HEK293 (cell line): ENCODE measurements at regions not wholly inside any gene's neighbourhood (a gene's known extent, or its start where the extent isn't known, plus 50 kb on each side); places are given as distances from the start of the nearest gene placed in this dataset.

Experiments
- CTCF ChIP-seq: fragments of 450-650 bp; formaldehyde crosslinking; IDR thresholded peaks from 2 replicates; pipeline ENCODE4 v1.5.1; 2016; ENCODE audit warnings: missing biosample characterization, missing genetic modification characterization
- GLIS2 ChIP-seq: fragments of 450-650 bp; formaldehyde crosslinking; IDR thresholded peaks from 2 replicates; pipeline ENCODE4 v1.5.1; 2016; ENCODE audit warnings: missing biosample characterization, missing genetic modification characterization
- PRDM1 ChIP-seq: fragments of 450-650 bp; formaldehyde crosslinking; IDR thresholded peaks from 2 replicates; pipeline ENCODE4; 2016; ENCODE audit warnings: missing biosample characterization, missing genetic modification characterization
- ZBTB21 ChIP-seq: fragments of 450-650 bp; formaldehyde crosslinking; IDR thresholded peaks from 2 replicates; pipeline ENCODE4 v1.5.1; 2017; ENCODE audit warnings: missing biosample characterization, missing genetic modification characterization
- ZNF112 ChIP-seq: fragments of 450-650 bp; formaldehyde crosslinking; IDR thresholded peaks from 2 replicates; pipeline ENCODE4 v1.5.0; 2017; ENCODE audit warnings: missing biosample characterization, missing genetic modification characterization
- ZNF184 ChIP-seq: fragments of 450-650 bp; IDR thresholded peaks from 2 replicates; pipeline ENCODE4 v1.5.1; 2018; ENCODE audit warnings: missing biosample characterization, mild to moderate bottlenecking, missing genetic modification characterization
- ZNF335 ChIP-seq: fragments of 450-650 bp; formaldehyde crosslinking; conservative IDR thresholded peaks from 2 replicates; pipeline ENCODE4 v1.5.1; 2016; ENCODE audit warnings: missing biosample characterization, missing genetic modification characterization
- ZNF501 ChIP-seq: fragments of 450-650 bp; formaldehyde crosslinking; IDR thresholded peaks from 2 replicates; pipeline ENCODE4 v1.5.1; 2016; ENCODE audit warnings: missing biosample characterization, missing genetic modification characterization
- ZSCAN30 ChIP-seq: fragments of 450-650 bp; IDR thresholded peaks from 2 replicates; pipeline ENCODE4 v1.5.1; 2018; ENCODE audit warnings: missing biosample characterization, mild to moderate bottlenecking, missing genetic modification characterization, moderate library complexity

- TF ChIP-seq ZNF501 (no peak), GLIS2 (tag by site-specific recombination) (no peak), ZNF112 (tag by site-specific recombination) (no peak), ZSCAN30 (tag by site-specific recombination) (no peak), CTCF (tag by site-specific recombination) (no peak), ZNF335 (tag by site-specific recombination) (no peak), ZNF184 (tag by site-specific recombination) (no peak), ZBTB21 (no peak), PRDM1 (tag by site-specific recombination) (no peak)
These were observed 333.5 kb downstream of the AEBP2 start for GRCh38 chr12:19772776-19773175.
